GM21786 (cell line): ENCODE measurements at regions not wholly inside any gene's neighbourhood (a gene's known extent, or its start where the extent isn't known, plus 50 kb on each side); places are given as distances from the start of the nearest gene placed in this dataset.
A peak's percentile ranks its signal among the peaks of the same experiment; 100 is the strongest.
"Not testable (repeated sequence)": the region's sequence is repeated elsewhere in the genome, so short reads cannot be mapped to it uniquely, and the experiment has no call there.

Source experiments
- ATAC-seq: cut with Tn5 transposase; IDR thresholded peaks from one replicate; pipeline ENCODE4 v1.9.1; 2021; ENCODE audit not compliant: unreplicated experiment

DNA sequence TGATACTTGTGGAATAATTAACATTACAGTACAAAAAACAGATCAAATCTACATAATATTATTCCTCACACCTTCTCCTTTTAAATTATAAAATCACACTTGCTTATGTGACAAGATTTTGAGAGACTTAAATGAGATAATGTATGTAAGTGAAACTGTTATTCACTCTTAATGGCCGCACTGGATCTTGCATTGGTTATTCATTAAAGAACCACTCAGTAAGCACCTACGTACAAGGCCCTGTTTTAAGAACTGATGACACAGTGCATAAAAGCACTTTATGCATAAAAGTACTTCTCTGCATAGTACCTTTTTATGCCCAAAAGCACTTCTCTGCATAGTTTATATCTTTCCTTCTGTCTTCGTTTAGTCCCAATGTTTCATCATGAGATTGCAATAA, 172.1 kb downstream of the GOLGA6L6 start:
- ATAC-seq, result no peak

DNA sequence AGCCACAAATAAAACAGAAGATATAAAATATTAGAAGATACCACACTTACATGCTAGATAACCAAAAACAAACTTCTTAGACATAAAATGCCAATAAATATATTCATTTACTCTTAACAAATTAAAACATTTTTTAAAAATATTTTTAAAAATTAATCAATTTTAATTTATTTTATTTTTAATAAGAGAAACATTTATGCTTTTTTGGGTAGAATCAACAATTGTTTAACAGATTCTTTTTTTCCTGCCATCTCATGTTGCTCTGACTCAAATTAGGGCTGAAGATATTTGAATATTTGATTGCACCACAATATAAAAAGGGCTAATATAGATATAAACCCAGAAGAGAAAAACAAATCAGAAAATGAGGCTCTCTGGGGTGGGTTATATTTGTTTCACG, 172.6 kb downstream of the GOLGA6L6 start:
- ATAC-seq, result no peak

DNA sequence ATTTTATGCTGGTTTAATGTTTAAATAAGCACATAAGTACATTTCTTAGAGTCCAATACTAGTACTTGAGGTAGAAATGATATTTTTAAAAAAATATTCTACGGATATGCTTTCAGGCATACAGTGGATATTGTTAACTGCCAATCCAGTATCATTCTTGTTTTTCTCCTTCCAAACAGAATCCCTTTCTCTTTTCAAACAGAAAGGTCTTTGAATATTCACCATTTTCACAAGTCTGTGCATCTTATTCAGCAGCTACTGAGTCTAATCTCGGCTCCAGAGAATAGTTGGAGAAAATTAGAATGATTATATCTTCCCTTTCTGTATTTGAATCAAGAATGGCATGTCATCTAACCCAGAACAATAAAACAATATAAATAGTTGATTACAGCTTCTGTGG, 174.5 kb downstream of the GOLGA6L6 start:
- ATAC-seq, result no peak

DNA sequence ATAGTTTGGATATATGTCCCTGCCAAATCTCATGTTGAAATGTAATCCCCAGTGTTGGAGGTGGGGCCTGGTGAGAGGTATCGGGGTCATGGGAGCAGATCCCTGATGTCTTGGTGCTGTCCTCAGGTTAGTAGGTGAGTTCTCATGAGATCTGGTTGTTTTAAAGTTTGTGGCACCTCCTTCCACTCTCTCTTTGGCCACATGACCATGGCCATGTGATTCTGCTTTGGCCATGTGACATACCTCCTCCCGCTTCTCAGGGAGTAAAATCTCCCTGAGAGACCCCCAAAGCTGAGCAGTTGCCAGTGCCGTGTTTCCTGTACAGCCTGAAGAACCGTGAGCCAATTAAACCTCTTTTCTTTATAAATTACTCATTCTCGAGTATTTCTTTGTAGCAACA, 178.0 kb downstream of the GOLGA6L6 start:
- ATAC-seq, result not testable (repeated sequence)

DNA sequence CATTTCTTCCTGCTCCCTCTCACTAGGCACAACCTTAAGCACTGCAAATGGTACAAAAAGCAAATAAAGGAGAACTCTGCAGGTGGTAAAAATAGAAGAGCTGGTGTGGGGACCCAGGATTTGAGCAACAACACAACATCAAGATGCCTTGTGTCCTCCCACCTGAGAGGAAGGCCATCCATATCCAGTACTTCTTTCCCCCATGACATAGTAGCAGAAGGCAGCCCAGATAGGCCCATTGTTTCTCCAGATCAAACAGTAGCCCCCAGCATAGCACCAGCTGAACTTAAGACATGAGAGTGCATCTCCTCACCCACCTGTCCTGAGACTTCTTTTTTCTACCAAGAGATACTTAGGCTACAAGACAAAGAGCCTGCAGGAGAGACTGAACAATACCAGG, 180.5 kb downstream of the GOLGA6L6 start:
- no peak for ATAC-seq

DNA sequence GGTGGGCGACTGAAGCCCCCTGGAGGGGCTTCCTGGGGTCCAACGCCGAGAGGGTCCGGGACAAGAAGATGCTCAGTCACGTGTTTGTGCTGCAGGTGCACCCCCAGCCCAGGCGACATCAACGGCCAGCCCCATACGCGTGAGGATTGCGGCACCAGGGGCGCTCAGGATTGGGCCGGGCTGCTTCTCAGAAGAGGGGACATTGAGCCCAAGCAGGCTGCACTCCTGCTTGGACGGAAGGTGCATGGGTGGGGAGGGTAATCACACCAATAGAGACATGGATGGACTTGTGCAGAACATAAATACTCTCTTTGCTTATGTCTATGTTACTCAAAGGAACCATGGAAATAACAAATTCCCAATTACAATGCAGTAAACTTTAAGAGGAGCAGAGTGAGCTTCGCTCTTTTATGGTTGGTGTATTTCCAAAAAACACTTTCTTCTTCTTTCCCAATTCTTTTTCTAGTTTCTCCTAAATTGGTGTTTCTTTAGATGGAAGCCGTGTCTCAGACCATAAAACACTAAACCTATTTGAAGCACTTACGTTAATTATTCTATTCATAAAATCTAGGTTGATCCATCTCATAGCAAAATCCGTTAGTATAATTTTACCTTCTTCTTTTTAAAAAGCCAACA, 182.7 kb downstream of the GOLGA6L6 start:
- ATAC-seq, result no peak

DNA sequence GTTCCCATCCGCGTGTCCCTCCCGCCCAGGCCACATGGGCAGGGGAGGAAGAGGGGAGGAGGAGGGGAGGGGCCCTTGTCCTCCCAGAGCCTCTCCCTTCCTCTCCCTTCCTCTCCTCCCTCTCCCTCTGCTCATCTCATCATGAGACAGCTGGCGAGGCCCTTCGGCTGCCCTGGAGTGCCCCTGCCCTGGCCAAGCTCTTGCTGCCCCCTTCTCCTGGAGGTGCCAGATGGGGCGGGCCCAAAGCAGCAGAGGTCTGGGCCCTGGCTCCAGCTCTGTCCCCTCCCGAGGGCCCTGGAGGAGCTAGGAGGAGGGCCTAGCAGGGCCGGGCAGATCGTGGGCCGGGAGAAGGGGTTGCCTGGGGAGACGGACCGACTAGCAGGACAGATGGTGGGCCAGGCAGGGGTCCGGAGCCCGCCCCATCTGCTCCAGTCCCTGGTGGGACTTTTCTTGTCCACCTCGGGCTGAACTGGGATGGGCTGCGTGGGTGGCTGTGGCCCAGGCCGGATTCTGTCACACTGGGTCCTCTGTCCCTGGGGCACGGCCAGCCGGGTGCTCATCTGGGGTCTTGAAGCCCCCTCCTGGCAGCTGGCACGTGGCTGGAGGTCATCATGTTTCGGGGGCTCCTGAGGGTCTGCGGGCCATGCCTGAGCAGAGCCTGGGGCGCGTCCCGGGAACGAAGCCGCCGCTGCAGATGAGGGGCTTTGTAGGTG, 183.4 kb downstream of the GOLGA6L6 start:
- no peak for ATAC-seq

DNA sequence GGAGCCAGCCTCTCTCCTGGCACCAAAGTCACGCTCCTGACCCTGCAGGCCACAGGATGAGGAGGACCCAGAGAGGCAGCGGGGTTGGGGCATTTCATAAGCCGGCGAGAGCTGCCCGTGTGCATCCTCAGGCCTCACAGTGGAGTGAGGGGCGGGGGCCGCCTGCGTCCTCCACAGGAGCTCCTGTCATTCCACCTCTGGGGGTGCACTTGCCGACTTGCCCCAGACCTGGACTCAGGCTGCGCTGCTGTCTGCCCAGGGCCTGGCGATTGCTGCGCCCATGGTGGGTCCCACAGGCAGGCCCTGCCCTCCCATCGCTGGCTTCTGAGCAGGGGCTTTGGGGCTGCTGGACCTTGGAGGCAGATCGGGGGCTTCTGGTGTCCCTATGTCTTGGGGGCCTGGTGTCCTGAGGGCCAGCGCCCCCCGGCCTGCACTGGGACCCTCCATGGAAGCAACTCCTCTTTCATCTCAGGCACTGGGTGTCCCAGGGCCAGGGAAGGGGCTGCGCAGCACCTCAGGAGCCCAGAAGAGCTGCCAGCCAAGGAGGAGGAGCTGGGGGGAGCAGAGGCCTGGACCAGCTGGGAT, 184.0 kb downstream of the GOLGA6L6 start:
- ATAC-seq, result no peak

DNA sequence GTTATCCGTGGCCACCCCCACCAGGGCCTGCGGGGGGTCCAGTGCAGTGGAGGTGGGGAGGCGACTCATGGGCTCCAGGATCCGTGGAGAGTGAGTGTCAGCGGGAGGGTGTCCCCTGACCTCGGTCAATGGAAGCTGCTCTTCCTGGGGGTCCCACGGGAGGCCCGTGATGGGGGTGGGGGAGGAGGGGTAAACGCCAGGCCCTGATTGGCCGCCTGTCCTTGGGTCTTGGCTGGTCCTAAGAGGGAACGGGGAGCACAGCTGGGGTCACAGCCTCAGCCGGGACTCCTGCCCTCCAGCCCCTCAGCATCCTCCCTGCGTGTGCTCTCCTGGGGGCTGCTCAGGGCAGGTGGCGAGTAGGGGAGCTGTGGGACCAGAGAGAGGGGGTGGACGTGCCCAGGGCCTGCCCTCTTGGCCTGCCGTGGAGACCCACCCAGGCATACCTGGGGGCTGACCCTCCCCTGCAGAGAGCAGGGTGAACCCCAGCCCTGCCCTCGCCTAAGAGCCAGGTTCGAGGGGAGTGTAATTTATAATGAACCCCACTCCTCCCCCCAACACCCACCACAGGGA, 184.6 kb downstream of the GOLGA6L6 start:
- ATAC-seq, result no peak

DNA sequence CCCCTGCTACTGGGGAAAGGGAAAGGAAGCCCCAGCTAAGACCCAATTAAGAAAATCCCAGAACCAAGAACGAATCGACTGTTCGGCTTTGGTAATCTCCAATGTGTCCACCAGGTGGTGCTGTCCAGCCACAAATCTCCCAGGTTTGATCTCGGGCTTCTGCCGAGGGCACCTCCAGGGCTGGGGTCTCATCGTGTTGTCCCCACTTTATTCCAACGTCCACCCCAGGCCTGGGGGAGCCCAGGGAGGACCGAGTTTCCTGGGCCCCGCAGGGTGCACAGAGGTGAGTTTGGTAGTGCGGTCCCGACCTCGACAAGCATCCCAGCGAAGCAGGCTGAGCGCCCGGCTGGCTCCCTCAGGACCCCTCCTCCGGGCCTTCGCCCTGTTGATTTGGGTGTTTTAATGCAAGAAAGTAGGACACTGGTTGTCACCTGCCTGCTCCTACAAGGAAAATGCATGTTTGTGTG, 185.1 kb downstream of the GOLGA6L6 start:
- ATAC-seq, result peak; percentile 59

DNA sequence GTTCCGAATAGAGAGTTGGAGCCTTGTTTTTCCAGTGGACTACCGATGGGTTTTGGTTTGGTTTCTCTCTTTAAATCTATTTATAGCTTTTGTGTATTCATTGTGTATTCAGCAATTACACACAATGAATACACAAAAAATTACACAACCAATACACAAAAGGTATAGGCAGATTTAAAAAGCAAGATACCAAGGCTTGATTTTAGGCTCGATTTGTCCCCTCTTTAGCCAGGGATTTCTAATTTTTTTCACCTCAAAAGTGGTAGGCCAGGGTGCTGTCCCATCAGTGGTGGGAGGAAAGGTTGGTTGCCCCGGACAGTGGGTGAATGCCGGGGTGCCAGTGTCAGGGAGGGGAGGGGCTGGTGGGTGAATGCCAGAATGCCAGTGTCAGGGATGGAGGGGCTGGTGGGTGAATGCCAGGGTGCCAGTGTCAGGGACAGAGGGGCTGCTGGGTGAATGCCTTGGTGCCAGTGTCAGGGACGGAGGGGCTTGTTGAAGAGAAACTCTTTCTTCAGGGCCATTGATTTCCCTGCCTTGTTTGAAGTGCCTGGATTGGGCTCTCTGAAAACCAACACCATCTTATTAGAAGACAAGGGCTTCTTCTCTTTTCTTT, 186.2 kb downstream of the GOLGA6L6 start:
- ATAC-seq, result no peak

DNA sequence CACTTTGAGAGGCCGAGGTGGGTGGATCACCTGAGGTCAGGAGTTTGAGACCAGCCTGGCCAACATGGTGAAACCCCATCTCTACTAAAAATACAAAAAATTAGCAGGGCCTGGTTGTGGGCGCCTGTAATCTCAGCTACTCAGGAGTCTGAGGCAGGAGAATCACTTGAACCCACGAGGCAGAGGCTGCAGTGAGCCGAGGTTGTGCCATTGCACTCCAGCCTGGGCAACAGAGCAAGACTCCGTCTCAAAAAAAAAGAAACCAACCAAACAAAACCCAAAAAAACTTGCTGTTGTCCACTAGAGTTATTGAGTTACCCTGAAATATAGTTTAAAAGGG, 186.7 kb downstream of the GOLGA6L6 start:
- not testable (repeated sequence) for ATAC-seq

DNA sequence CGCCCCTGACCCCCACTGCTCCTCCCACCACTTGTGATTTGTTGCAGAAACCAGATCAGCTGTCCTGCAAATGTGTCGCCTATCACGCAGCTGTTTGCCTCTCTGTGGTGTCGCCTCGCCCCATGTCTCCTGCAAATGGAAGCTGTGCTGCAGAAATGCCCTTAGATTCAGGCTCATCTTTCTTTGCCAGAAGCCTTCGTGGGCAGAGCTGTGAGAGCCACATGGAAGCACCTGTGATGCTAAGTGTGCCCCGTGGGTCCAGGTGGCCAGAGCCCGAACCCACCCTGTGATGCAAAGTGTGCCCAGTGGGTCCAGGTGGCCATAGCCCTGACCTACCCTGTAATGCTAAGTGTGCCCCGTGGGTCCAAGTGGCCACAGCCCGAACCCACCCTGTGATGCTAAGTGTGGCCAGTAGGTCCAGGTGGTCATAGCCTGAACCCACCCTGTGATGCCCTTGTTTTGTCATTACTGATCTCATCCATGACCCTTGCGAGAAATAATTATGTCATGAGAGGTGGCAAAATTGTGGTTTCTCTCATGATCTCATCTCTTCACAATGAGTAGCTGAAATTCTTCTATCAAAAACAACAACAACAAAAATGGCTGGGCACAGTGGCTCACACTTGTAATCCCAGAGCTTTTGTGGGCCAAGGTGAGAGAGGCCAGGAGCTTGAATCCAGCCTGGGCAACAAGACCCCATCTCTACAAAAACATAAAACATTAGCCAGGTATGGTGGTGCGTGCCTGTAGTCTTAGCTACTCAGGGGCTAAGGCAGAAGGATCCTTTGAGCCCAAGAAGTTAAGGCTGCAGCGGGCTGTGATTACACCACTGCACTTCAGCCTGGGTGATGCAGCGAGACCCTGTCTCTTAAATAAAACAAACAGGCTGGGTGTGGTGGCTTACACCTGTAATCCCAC, 187.4 kb downstream of the GOLGA6L6 start:
- no peak for ATAC-seq

DNA sequence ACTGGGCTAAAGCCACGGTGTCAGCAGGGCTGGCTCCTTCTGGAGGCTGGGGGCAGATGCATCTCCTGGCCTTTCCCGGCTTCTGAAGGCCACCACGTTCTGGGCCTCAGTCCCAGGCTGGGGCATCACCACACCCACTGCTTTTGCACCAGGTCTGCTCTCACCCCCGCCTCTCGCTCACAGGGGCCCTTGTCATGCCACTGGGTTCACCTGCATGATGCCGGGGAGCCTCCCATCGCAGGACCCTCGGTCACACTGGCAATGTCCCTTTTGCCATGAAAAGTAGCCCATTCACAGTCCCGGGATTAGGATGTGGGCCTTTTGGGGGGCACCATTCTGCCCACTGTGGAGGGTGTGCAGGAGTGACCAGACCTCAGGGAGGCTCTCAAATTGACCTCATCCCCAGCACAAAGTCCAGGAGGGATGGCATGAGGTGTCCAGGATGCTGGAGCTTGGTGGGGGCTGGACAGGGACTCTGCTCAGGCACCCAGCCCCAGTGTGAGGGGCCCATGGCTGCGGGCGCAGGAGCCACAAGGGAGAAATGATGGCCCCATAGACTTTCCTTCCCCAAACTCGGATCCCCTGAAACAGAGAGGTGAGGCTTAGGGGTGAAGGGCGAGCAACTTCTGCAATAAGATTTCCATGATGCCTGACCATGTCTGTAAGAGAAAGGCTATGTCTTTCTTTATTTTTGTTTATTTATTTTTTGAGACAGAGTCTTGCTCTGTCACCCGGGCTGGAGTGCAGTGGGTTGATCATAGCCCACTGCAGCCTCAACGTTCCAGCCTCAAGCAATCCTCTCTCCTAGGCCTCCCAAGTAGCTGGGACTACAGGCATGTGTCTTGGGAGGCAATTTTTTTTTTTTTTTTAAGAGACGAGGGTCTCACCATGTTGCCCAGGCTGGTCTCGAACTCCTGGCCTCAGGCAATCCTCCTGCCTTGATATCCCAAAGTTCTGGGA, 189.1 kb downstream of the GOLGA6L6 start:
- ATAC-seq, result no peak

DNA sequence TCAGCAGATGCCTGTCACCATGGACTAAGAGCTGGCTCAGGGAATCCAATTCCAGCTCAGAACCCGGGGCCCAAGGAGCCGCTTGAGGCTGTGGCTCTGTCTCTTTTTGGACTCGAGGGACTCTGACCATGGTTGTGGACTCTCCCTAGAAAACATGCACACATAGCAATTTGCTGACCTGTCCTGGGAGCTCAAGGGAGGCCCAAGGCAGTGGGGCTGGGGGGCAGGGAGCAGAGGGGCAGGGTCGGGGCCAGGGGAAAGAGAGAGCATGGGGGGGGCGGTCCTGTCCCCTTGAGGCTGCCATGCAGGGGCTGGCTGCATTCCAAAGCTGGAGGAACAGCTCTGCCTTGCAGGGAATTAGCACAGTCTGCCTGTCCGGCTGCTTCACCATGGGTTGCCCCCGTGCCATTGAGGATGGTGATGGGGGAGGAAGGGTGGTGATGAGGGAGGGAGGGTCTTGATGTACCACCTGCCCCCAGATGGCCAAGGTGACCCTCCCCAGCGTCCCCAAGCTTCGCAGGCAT, 190.1 kb downstream of the GOLGA6L6 start:
- ATAC-seq, result no peak

DNA sequence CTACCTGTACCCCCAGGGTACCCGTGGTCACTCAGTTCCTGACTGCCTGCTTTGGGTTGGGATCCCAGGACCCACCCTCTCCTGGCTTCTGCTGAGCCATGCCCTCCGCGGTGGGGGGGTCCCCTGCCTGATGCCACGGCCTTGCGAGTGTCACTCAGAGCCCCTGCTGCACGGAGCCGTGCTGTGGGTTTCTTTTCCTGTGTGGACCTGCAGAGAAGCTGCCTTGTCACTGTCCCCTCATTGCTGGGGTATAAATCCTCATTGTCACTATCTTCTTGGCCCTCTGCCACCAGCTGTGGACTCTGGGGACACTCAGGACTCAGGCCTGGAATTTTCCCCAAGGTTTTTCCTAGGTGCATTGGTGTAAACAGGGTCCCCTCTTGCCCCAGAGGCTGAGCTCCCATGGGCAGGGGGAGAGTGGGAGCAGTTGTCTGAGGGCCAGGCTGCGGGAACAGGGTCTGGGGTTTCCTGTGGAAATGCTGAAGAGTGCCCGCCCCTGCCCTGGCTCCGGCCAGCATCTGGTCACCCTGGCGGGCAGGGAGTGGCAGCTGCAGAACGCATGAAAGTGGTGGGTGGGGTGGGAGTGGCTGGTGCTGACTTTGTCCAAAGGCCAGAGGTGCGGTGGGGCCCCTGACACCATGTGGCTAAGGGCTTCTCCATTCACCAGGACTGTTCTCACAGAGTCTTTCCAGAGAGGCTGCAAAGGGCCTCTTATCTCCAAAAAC, 191.7 kb downstream of the GOLGA6L6 start:
- no peak for ATAC-seq

DNA sequence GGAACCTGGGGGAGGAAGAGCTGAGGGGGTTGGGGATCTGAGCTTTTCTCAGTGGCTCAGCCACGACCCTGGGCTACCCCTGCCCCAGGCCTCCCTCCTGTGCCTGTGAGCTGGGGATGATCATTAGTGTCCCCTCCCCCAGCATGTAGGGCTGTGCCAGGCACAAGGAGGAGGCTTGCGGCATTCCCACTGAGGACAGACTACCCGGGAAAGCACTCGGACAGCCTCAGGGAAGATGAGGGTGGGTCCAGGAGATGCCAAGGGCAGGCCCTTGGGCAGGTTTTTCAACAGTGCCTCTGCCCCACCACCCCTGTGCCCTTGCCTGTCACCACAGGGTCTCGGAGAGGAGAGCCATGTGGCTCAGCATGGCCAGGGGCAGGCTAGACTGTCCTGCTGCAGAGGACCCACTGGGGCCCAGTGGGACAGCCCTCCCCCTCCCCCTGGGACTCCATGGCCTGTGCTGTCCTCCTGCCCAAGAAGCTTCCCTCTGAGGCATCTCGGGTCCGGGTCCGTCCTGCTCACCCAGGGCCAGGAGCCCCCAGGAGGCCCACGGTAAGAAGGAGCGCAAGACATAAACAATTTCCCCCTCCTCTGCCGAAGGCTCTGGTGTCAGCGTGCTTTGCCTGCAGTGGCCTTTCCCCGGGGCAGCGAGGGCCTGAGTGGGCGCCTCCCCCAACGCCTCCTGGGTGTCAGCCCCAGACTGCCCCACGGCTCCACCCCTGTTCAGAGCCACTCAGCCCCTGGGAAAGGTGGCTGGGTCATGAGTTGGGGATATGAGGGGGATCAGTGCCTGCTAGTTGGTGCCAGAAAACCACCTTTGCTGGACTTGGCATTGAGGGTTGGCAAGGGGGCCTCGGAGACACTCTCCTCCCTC, 192.5 kb downstream of the GOLGA6L6 start:
- no peak for ATAC-seq
